HUES48 (cell line): ENCODE measurements at regions not wholly inside any gene's neighbourhood (a gene's known extent, or its start where the extent isn't known, plus 50 kb on each side); places are given as distances from the start of the nearest gene placed in this dataset.

ENCODE experiments used
- H3K27ac ChIP-seq: one replicate; pipeline ENCODE4 v1.7.0; 2013; ENCODE audit warnings: low read depth, low read length, inconsistent platforms
- H3K27me3 ChIP-seq: 2 replicates; pipeline ENCODE4 v1.6.1; 2013; ENCODE audit warnings: mild to moderate bottlenecking, low read length; ENCODE audit not compliant: control insufficient read depth, insufficient read depth
- H3K36me3 ChIP-seq: 2 replicates; pipeline ENCODE4 v1.6.1; 2013; ENCODE audit warnings: low read length; ENCODE audit not compliant: control insufficient read depth, insufficient read depth
- H3K4me1 ChIP-seq: 2 replicates; pipeline ENCODE4 v1.6.1; 2013; ENCODE audit warnings: mild to moderate bottlenecking, low read length; ENCODE audit not compliant: control insufficient read depth, insufficient read depth
- H3K4me3 ChIP-seq: 2 replicates; pipeline ENCODE4 v1.5.1; 2013; ENCODE audit warnings: mild to moderate bottlenecking, low read depth, low read length
- H3K9ac ChIP-seq: 2 replicates; pipeline ENCODE4 v1.6.1; 2013; ENCODE audit warnings: mild to moderate bottlenecking, low read depth, low read length, moderate library complexity
- H3K9me3 ChIP-seq: 2 replicates; pipeline ENCODE4 v1.6.1; 2013; ENCODE audit warnings: low read length; ENCODE audit not compliant: control insufficient read depth, insufficient read depth

GRCh38 chr4:152159773-152160172, 376.1 kb downstream of the FBXW7 start:
- no peak overlapping the region for H3K4me3 ChIP-seq
- H3K9me3 ChIP-seq = no peaks in the 10 kb centered on the region
- peaks cover 8% of the 10 kb centered on the region for H3K4me1 ChIP-seq

GRCh38 chr4:152158225-152158624, 377.7 kb downstream of the FBXW7 start:
- H3K36me3 ChIP-seq = no peaks in the 10 kb centered on the region
- no peak overlapping the region for H3K4me3 ChIP-seq
- no peaks in the 10 kb centered on the region for H3K4me1 ChIP-seq
- H3K27me3 ChIP-seq = no peaks in the 10 kb centered on the region
- no peak overlapping the region for H3K9ac ChIP-seq
- H3K27ac ChIP-seq = no peak overlapping the region
- no peaks in the 10 kb centered on the region for H3K9me3 ChIP-seq

More at GRCh38 chr4:152159773-152160172, 376.1 kb downstream of the FBXW7 start:
- Histone ChIP-seq H3K27ac (no peak overlapping the region), H3K27me3 (no peaks in the 10 kb centered on the region), H3K36me3 (no peaks in the 10 kb centered on the region), H3K9ac (no peak overlapping the region)

DNA sequence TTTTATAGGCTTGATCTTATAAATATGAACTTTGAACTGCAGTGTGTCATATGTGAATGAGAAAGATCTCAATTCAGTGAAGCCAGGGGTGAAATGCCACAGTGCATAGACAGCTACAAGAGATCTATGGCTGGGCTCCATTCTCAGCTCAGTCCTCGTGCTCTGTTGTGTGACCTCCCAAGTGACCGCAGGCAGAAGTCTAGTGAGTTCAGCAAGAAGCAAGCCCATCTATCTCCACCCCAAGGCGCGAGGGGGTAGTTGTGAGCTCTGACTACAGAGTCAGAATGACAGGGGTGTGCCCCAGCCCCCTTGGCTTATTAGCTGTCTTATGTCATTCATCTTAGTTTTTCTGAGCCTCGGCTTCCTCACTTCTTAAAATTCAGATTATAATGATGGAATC, 378.3 kb downstream of the FBXW7 start:
- Histone ChIP-seq H3K9ac (no peak overlapping the region), H3K36me3 (no peaks in the 10 kb centered on the region), H3K27ac (no peak overlapping the region), H3K4me3 (no peak overlapping the region), H3K4me1 (no peaks in the 10 kb centered on the region), H3K27me3 (no peaks in the 10 kb centered on the region), H3K9me3 (no peaks in the 10 kb centered on the region)

GRCh38 chr4:152156442-152156841, 379.4 kb downstream of the FBXW7 start:
- no peak overlapping the region for H3K27ac ChIP-seq
- no peak overlapping the region for H3K9ac ChIP-seq

GRCh38 chr4:152155070-152155469, 380.8 kb downstream of the FBXW7 start:
- Histone ChIP-seq H3K27me3 (no peaks in the 10 kb centered on the region), H3K27ac (no peak overlapping the region), H3K36me3 (no peaks in the 10 kb centered on the region), H3K4me1 (no peaks in the 10 kb centered on the region), H3K4me3 (no peak overlapping the region), H3K9ac (no peak overlapping the region), H3K9me3 (no peaks in the 10 kb centered on the region)

More at GRCh38 chr4:152156442-152156841, 379.4 kb downstream of the FBXW7 start:
- H3K9me3 ChIP-seq = no peaks in the 10 kb centered on the region
- no peaks in the 10 kb centered on the region for H3K4me1 ChIP-seq
- no peak overlapping the region for H3K4me3 ChIP-seq
- H3K27me3 ChIP-seq = no peaks in the 10 kb centered on the region
- H3K36me3 ChIP-seq = no peaks in the 10 kb centered on the region

GRCh38 chr4:152154433-152154832, 381.5 kb downstream of the FBXW7 start:
- Histone ChIP-seq H3K4me1 (no peaks in the 10 kb centered on the region), H3K27ac (no peak overlapping the region), H3K27me3 (no peaks in the 10 kb centered on the region), H3K9ac (no peak overlapping the region), H3K4me3 (no peak overlapping the region), H3K9me3 (no peaks in the 10 kb centered on the region), H3K36me3 (no peaks in the 10 kb centered on the region)

DNA sequence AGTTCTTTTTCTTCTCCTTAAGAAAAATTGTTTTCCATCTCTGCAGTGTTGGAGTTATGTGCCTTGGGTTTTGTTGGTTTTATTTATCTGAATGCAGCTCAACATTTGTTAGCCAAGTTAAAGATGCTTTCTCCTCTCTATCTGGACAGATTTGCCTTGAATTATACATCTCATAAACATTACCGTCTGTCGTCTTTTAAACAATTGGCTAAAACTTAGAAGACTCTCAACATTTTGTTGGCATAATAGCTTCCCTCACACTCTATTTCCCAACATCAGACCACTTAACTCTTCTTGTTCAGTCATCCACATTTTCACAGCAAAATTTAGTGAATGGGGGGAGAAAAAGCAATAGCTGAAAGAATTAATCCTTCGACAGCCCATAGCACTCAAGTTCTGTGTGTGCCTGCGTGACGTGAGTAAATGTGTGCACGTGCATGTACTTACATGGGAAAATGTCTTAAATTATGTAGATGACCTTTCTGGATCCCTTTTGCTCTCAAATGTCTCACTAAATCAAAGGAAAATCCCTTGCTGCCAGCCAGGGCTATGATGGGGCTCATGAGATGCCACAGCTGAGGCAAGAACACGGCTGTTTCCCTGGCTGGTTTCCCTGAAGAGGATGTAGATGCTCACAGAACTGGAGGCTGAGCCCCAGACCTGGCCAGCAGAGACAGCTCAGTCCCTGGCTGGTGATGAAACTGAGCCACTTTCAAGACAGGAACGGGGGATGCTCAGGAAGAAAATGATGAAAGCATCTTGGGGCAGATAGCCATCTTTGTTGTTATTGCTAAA, 382.2 kb downstream of the FBXW7 start:
- Histone ChIP-seq H3K27me3 (no peaks in the 10 kb centered on the region), H3K9me3 (no peaks in the 10 kb centered on the region), H3K9ac (no peak overlapping the region), H3K27ac (no peak overlapping the region), H3K36me3 (no peaks in the 10 kb centered on the region), H3K4me3 (no peak overlapping the region), H3K4me1 (no peaks in the 10 kb centered on the region)

DNA sequence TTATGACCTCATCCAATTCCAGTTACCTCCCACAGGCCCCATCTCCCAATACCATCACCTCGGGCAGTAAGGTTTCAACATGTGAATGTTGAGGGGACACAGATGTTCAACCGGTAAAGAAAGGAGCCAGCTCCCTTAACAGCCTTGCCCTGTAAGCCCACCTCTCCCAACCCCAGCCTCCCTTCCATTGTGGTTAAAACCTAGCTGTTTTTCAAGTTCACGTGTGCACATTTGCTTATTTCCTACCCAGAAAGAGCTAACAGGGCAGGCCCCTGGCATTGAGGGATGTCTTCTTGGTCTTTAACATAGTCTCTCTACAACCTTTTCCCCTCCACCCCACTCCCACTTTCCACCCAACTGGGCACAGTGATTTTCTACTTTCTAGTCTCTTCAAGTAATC, 385.7 kb downstream of the FBXW7 start:
- no peaks in the 10 kb centered on the region for H3K27me3 ChIP-seq
- H3K27ac ChIP-seq = no peak overlapping the region
- H3K9me3 ChIP-seq = peaks cover 20% of the 10 kb centered on the region
- no peak overlapping the region for H3K4me3 ChIP-seq
- no peaks in the 10 kb centered on the region for H3K4me1 ChIP-seq
- no peak overlapping the region for H3K9ac ChIP-seq
- no peaks in the 10 kb centered on the region for H3K36me3 ChIP-seq

DNA sequence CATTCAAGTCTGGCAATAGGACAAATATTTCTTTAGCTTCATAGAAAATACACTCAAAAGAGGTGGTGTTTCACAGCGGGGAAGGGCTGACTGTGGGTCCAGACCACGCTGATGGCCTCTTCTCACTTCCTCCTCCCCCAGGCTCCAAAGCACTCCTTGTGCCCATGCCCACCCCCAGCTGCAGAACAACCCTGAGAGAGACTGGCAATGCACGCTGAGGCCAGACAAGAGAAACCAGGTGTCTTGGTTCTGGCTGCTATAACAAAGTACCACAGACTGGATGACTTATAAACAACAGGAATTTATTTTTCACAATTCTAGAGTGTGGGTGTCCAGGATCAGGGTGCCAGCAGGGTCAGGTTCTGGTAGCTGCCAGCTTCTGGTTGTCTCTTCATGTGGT, 386.1 kb downstream of the FBXW7 start:
- H3K4me3 ChIP-seq = no peak overlapping the region
- no peaks in the 10 kb centered on the region for H3K27me3 ChIP-seq
- H3K27ac ChIP-seq = no peak overlapping the region
- no peaks in the 10 kb centered on the region for H3K4me1 ChIP-seq
- H3K9me3 ChIP-seq = peaks cover 24% of the 10 kb centered on the region
- no peaks in the 10 kb centered on the region for H3K36me3 ChIP-seq
- H3K9ac ChIP-seq = no peak overlapping the region

DNA sequence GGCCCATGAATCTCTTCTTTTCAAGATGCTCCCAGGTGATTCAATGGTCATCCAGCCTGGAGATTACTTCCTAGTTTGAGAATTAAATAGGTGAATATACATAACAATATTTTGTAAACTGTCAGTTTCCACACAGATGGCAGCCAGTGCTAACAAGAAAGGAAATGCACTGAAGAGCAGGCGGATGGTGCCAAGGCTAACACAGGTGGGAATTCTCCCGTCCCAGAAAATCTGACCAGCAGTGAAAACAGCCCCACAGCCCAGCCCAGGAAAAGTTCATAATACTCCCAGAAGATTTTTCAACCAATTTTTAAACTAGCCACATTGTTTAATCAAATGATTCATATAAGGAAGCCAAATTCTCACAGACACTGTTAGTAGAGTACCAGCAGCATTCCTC, 387.2 kb upstream of the GATB start:
- no peak overlapping the region for H3K9ac ChIP-seq
- no peaks in the 10 kb centered on the region for H3K4me1 ChIP-seq
- H3K36me3 ChIP-seq = no peaks in the 10 kb centered on the region
- no peak overlapping the region for H3K27ac ChIP-seq
- H3K4me3 ChIP-seq = no peak overlapping the region
- H3K9me3 ChIP-seq = peaks cover 31% of the 10 kb centered on the region
- H3K27me3 ChIP-seq = no peaks in the 10 kb centered on the region

- Histone ChIP-seq H3K27ac (no peak overlapping the region), H3K9ac (no peak overlapping the region), H3K9me3 (peaks cover 31% of the 10 kb centered on the region), H3K36me3 (no peaks in the 10 kb centered on the region), H3K27me3 (no peaks in the 10 kb centered on the region), H3K4me1 (no peaks in the 10 kb centered on the region), H3K4me3 (no peak overlapping the region)
These were observed 385.4 kb upstream of the GATB start for GRCh38 chr4:152146244-152146643.
